ENCODE measurements at regions not wholly inside any gene's neighbourhood (a gene's known extent, or its start where the extent isn't known, plus 50 kb on each side); places are given as distances from the start of the nearest gene placed in this dataset.
"Not testable (repeated sequence)": the region's sequence is repeated elsewhere in the genome, so short reads cannot be mapped to it uniquely, and the experiment has no call there.

- Histone ChIP-seq H3K4me1 (no peaks in the 10 kb centered on the region), H3K4me3 (no peak overlapping the region), H3K27me3 (no peaks in the 10 kb centered on the region), H3K36me3 (no peaks in the 10 kb centered on the region), H3K27ac (no peak overlapping the region), H3K9me3 (no peaks in the 10 kb centered on the region)
- in situ Hi-C loops (cut with MboI; ENCODE audit: low sequenced_read_pairs in 4 of 4) (no loop called here), intact Hi-C loops (cut with DNase I; ENCODE audit: low total_unique reads) (no loop called here)
- no peak for DNase-seq
- TF ChIP-seq CTCF (IDR thresholded peaks at IDR 0.05 in 4 of 5, conservative IDR thresholded peaks at IDR 0.05 in 1 of 5) (no peak), POLR2A (IDR thresholded peaks at IDR 0.05) (no peak)
- no peak for ATAC-seq
These were observed 347.3 kb downstream of the TEX29 start for GRCh38 chr13:111667757-111668156.

GRCh38 chr13:111668451-111668850, 348.0 kb downstream of the TEX29 start:
- intact Hi-C loops (cut with DNase I; ENCODE audit: low total_unique reads): no loop called here
- Histone ChIP-seq H3K36me3 (no peaks in the 10 kb centered on the region), H3K27ac (no peak overlapping the region), H3K9me3 (no peaks in the 10 kb centered on the region), H3K4me1 (no peaks in the 10 kb centered on the region), H3K4me3 (no peak overlapping the region), H3K27me3 (no peaks in the 10 kb centered on the region)
- in situ Hi-C loops (cut with MboI; ENCODE audit: low sequenced_read_pairs in 4 of 4): no loop called here
- ATAC-seq (no peak), DNase-seq (no peak)
- TF ChIP-seq POLR2A (IDR thresholded peaks at IDR 0.05): no peak
- TF ChIP-seq CTCF (IDR thresholded peaks at IDR 0.05 in 4 of 5, conservative IDR thresholded peaks at IDR 0.05 in 1 of 5): no peak

GRCh38 chr13:111672198-111672597, 351.8 kb downstream of the TEX29 start:
- not testable (repeated sequence) for DNase-seq

GRCh38 chr13:111678120-111678882, 357.9 kb downstream of the TEX29 start:
- H3K27ac ChIP-seq; H3K4me3 ChIP-seq; H3K36me3 ChIP-seq; ATAC-seq; H3K9me3 ChIP-seq; in situ Hi-C loops (cut with MboI; ENCODE audit: low sequenced_read_pairs in 4 of 4); intact Hi-C loops (cut with DNase I; ENCODE audit: low total_unique reads); DNase-seq; H3K27me3 ChIP-seq; H3K4me1 ChIP-seq: not testable (repeated sequence)

More at GRCh38 chr13:111672198-111672597, 351.8 kb downstream of the TEX29 start:
- H3K27ac ChIP-seq; intact Hi-C loops (cut with DNase I; ENCODE audit: low total_unique reads); H3K4me1 ChIP-seq; H3K36me3 ChIP-seq; H3K27me3 ChIP-seq; ATAC-seq; H3K4me3 ChIP-seq; H3K9me3 ChIP-seq; in situ Hi-C loops (cut with MboI; ENCODE audit: low sequenced_read_pairs in 4 of 4): not testable (repeated sequence)

- H3K9me3 ChIP-seq; DNase-seq; H3K27ac ChIP-seq; H3K27me3 ChIP-seq; ATAC-seq; H3K4me1 ChIP-seq; in situ Hi-C loops (cut with MboI; ENCODE audit: low sequenced_read_pairs in 4 of 4); H3K4me3 ChIP-seq; intact Hi-C loops (cut with DNase I; ENCODE audit: low total_unique reads); H3K36me3 ChIP-seq: not testable (repeated sequence)
These were observed 359.2 kb downstream of the TEX29 start for GRCh38 chr13:111679645-111680044.

GRCh38 chr13:111680100-111680499, 359.7 kb downstream of the TEX29 start:
- ATAC-seq; DNase-seq; in situ Hi-C loops (cut with MboI; ENCODE audit: low sequenced_read_pairs in 4 of 4); H3K27ac ChIP-seq; intact Hi-C loops (cut with DNase I; ENCODE audit: low total_unique reads); H3K9me3 ChIP-seq; H3K36me3 ChIP-seq; H3K4me3 ChIP-seq; H3K4me1 ChIP-seq; H3K27me3 ChIP-seq: not testable (repeated sequence)

GRCh38 chr13:111692028-111692427, 371.6 kb downstream of the TEX29 start:
- ATAC-seq; DNase-seq; in situ Hi-C loops (cut with MboI; ENCODE audit: low sequenced_read_pairs in 4 of 4); H3K36me3 ChIP-seq; H3K4me3 ChIP-seq; H3K27me3 ChIP-seq; H3K9me3 ChIP-seq; H3K4me1 ChIP-seq; H3K27ac ChIP-seq; intact Hi-C loops (cut with DNase I; ENCODE audit: low total_unique reads): not testable (repeated sequence)

- H3K9me3 ChIP-seq; ATAC-seq; DNase-seq; intact Hi-C loops (cut with DNase I; ENCODE audit: low total_unique reads); H3K27ac ChIP-seq; H3K4me1 ChIP-seq; H3K4me3 ChIP-seq; in situ Hi-C loops (cut with MboI; ENCODE audit: low sequenced_read_pairs in 4 of 4); H3K27me3 ChIP-seq; H3K36me3 ChIP-seq: not testable (repeated sequence)
These were observed 370.8 kb upstream of the SOX1 start for GRCh38 chr13:111696121-111696520.

GRCh38 chr13:111702059-111702458, 364.9 kb upstream of the SOX1 start:
- in situ Hi-C loops (cut with MboI; ENCODE audit: low sequenced_read_pairs in 4 of 4); H3K9me3 ChIP-seq; intact Hi-C loops (cut with DNase I; ENCODE audit: low total_unique reads); DNase-seq; ATAC-seq; H3K36me3 ChIP-seq; H3K4me1 ChIP-seq; H3K27me3 ChIP-seq; H3K27ac ChIP-seq; H3K4me3 ChIP-seq: not testable (repeated sequence)
